GM23338 (cell line): ENCODE measurements at regions not wholly inside any gene's neighbourhood (a gene's known extent, or its start where the extent isn't known, plus 50 kb on each side); places are given as distances from the start of the nearest gene placed in this dataset.

ENCODE experiments used
- ATAC-seq: fragments of 200-7000 bp; cut with Tn5 transposase; 3 replicates; pipeline ENCODE4 v1.9.1; 2020
- DNase-seq: peaks from one replicate; pipeline ENCODE4 v3.0.0-alpha.2; 2015; ENCODE audit warnings: low spot score
- H2AFZ ChIP-seq: fragments of 200-600 bp; sonication (generic); 2 replicates; pipeline ENCODE4 v1.8.0; 2016; ENCODE audit warnings: antibody characterized with exemption, mild to moderate bottlenecking, moderate library complexity
- H3F3A ChIP-seq: fragments of 200-600 bp; sonication (generic); replicated peaks from 2 replicates; pipeline ENCODE4 v1.8.0; 2017; ENCODE audit warnings: antibody characterized with exemption, mixed run types, low read depth
- H3K27ac ChIP-seq: fragments of 200-600 bp; sonication (generic); 2 replicates; pipeline ENCODE4 v1.6.1; 2016; ENCODE audit warnings: low read depth
- H3K27me3 ChIP-seq: fragments of 200-600 bp; sonication (generic); 2 replicates; pipeline ENCODE4 v1.8.0; 2016; ENCODE audit warnings: mild to moderate bottlenecking, mixed run types, moderate library complexity; ENCODE audit not compliant: insufficient read depth
- H3K36me3 ChIP-seq: fragments of 200-600 bp; sonication (generic); 2 replicates; pipeline ENCODE4 v1.8.0; 2016; ENCODE audit warnings: mild to moderate bottlenecking; ENCODE audit not compliant: insufficient read depth
- H3K4me1 ChIP-seq: fragments of 200-600 bp; sonication (generic); 2 replicates; pipeline ENCODE4 v1.8.0; 2016; ENCODE audit warnings: mild to moderate bottlenecking, moderate library complexity; ENCODE audit not compliant: insufficient read depth
- H3K4me2 ChIP-seq: fragments of 200-600 bp; sonication (generic); 2 replicates; pipeline ENCODE4 v1.7.1; 2017; ENCODE audit warnings: mixed run types
- H3K4me3 ChIP-seq: fragments of 200-600 bp; sonication (generic); 2 replicates; pipeline ENCODE4 v1.6.1; 2016; ENCODE audit warnings: mixed run types
- H3K79me2 ChIP-seq: fragments of 200-600 bp; sonication (generic); replicated peaks from 2 replicates; pipeline ENCODE4 v1.8.0; 2017; ENCODE audit warnings: mild to moderate bottlenecking; ENCODE audit not compliant: insufficient read depth
- H3K9me2 ChIP-seq: fragments of 200-600 bp; sonication (generic); 2 replicates; pipeline ENCODE4 v1.8.0; 2017; ENCODE audit not compliant: insufficient read depth
- H4K20me1 ChIP-seq: fragments of 200-600 bp; sonication (generic); replicated peaks from 2 replicates; pipeline ENCODE4 v1.8.0; 2017; ENCODE audit warnings: mild to moderate bottlenecking; ENCODE audit not compliant: insufficient read depth
- H3K27ac Mint-ChIP-seq: 2 replicates; pipeline ENCODE4 v1.8.0; 2020; ENCODE audit warnings: inconsistent platforms, mild to moderate bottlenecking, moderate library complexity, mixed read lengths
- H3K27me3 Mint-ChIP-seq: 3 replicates; pipeline ENCODE4 v1.8.0; 2022; ENCODE audit warnings: low read depth, mild to moderate bottlenecking, moderate library complexity, mixed read lengths, inconsistent platforms; ENCODE audit not compliant: insufficient read depth, poor library complexity
- H3K36me3 Mint-ChIP-seq: 3 replicates; pipeline ENCODE4 v1.8.0; 2021; ENCODE audit warnings: low read depth, mild to moderate bottlenecking, inconsistent platforms, moderate library complexity, mixed read lengths
- H3K4me1 Mint-ChIP-seq: 3 replicates; pipeline ENCODE4 v1.8.0; 2020; ENCODE audit warnings: mild to moderate bottlenecking, inconsistent platforms, mixed read lengths
- H3K4me3 Mint-ChIP-seq: 3 replicates; pipeline ENCODE4 v1.8.0; 2021; ENCODE audit warnings: moderate library complexity, mild to moderate bottlenecking, inconsistent platforms, mixed read lengths
- H3K9me3 Mint-ChIP-seq: 3 replicates; pipeline ENCODE4 v1.8.0; 2020; ENCODE audit warnings: moderate library complexity, mild to moderate bottlenecking, inconsistent platforms, mixed read lengths
- CTCF ChIP-seq, 2 experiments: fragments of 200-600 bp in 1 of 2; sonication (generic) in 1 of 2; conservative IDR thresholded peaks; 2 replicates each; pipeline versions ENCODE4 v1.5.1 to v1.6.1; 2016 to 2017; ENCODE audit warnings: antibody characterized with exemption in 2 of 2, low read depth in 2 of 2, mild to moderate bottlenecking in 2 of 2, moderate library complexity in 1 of 2
- NANOG ChIP-seq: IDR thresholded peaks from 2 replicates; pipeline ENCODE4 v1.6.1; 2016; ENCODE audit warnings: antibody characterized with exemption, borderline replicate concordance
- POLR2AphosphoS5 ChIP-seq: IDR thresholded peaks from 2 replicates; pipeline ENCODE4 v1.6.1; 2016; ENCODE audit warnings: antibody characterized with exemption, low read depth
- ZNF331 ChIP-seq: fragments of 250-450 bp; sonication (Bioruptor Pico); IDR thresholded peaks from 2 replicates; pipeline ENCODE4 v1.5.0; 2020; ENCODE audit warnings: low read depth, mild to moderate bottlenecking, moderate library complexity
- ZNF462 ChIP-seq: fragments of 250-450 bp; sonication (Bioruptor Pico); IDR thresholded peaks from 2 replicates; pipeline ENCODE4 v1.5.0; 2020; ENCODE audit warnings: mild to moderate bottlenecking, moderate library complexity

GRCh38 chr2:83703598-83703997, 755.5 kb downstream of the SUCLG1 start:
- Histone ChIP-seq H2AFZ (no peak overlapping the region), H3F3A (no peaks in the 10 kb centered on the region), H3K36me3 (no peaks in the 10 kb centered on the region), H3K27ac (no peak overlapping the region), H3K9me2 (peaks cover 2% of the 10 kb centered on the region; the same call in 1 of the 2 replicates), H3K4me2 (no peak overlapping the region), H3K79me2 (no peaks in the 10 kb centered on the region), H3K27me3 (no peaks in the 10 kb centered on the region), H4K20me1 (no peaks in the 10 kb centered on the region), H3K4me1 (no peaks in the 10 kb centered on the region), H3K4me3 (no peak overlapping the region)
- Mint-ChIP-seq H3K27ac (no peak overlapping the region), H3K4me1 (no peaks in the 10 kb centered on the region), H3K4me3 (no peak overlapping the region), H3K9me3 (peaks cover 2% of the 10 kb centered on the region; the same call in 1 of the 3 replicates), H3K36me3 (no peaks in the 10 kb centered on the region), H3K27me3 (peaks cover 2% of the 10 kb centered on the region)
- DNase-seq (no peak), ATAC-seq (no peak)
- TF ChIP-seq NANOG (no peak), CTCF (conservative IDR thresholded peaks at IDR 0.05; ENCODE audit: low read depth in 2 of 2) (no peak), ZNF462 (CRISPR knock-in tag) (no peak), ZNF331 (CRISPR knock-in tag) (no peak), POLR2AphosphoS5 (no peak)
